ENCODE measurements at regions not wholly inside any gene's neighbourhood (a gene's known extent, or its start where the extent isn't known, plus 50 kb on each side); places are given as distances from the start of the nearest gene placed in this dataset.
A peak's percentile ranks its signal among the peaks of the same experiment; 100 is the strongest.
"Not testable (repeated sequence)": the region's sequence is repeated elsewhere in the genome, so short reads cannot be mapped to it uniquely, and the experiment has no call there.

DNA sequence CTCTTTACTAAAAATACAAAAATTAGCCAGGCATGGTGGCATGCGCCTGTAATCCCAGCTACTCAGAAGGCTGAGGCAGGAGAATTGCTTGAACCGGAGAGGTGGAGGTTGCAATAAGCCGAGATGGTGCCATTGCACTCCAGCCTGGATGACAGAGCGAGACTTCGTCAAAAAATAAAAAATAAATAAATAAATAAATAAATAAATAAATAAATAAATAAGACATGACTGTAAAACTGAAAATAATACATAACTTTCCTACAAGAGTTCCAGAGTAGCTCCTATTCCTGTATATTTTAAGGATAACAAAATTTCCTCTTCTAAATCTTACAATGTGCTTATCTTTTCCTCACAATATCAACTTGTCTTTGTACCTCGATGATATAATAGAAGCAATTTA lies 549.4 kb downstream of the TRAM1L1 start:
- not testable (repeated sequence) for DNase-seq

DNA sequence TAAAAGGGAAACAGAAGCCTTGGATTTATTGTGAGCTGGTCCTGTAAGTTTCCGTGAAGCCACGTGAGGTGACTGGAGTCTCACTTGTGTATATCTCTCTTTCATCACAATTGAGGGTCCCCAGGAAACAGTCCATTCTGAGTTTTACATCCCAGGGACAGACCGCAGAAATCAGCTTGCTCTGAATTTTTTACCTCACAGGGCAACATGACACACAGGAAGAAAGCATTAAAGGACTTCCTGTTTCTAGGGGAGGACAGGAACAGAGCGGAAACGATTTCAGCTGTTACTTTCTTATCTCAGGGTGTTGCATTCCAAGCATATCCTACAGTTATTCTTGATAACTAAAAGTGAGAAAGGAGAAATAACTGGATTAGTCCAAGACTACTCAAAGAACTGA lies 553.5 kb downstream of the TRAM1L1 start:
- no peak for DNase-seq

DNA sequence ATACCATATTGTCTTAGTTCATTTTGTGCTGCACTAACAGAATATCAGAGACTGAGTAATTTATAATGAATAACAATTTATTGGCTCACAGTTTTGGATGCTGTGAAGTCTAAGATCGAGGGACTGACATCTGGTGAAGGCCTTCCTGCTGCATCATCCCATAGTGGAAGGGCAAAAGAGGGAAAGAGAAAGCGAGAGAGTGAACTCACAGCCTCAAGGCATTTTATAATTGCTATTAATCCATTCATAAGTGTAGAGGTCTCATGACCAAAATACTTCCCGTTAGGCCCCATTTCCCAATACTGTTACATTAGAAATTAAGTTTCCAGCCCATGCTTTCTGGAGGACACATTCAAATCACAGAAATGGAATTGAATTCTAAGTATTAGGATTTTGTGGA lies 554.4 kb downstream of the TRAM1L1 start:
- DNase-seq = no peak

DNA sequence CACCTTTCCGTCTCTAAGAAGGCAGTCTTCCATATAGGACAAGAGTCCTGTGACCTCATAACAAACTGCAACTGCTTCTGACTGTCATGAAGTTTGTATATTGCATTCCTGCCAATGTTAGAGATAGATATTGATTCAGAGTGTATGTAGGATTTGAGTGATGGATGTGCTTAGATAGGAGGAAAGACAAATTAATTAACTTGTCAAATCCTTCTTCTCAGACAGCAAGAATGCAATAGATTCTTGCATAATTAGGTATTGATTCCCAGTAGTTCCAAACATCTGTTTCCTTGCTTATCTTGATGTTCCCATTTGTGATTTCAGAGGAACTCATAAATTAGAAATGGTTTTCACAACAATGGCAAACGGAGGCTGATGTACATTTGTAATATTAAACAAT lies 555.3 kb downstream of the TRAM1L1 start:
- no peak for DNase-seq

DNA sequence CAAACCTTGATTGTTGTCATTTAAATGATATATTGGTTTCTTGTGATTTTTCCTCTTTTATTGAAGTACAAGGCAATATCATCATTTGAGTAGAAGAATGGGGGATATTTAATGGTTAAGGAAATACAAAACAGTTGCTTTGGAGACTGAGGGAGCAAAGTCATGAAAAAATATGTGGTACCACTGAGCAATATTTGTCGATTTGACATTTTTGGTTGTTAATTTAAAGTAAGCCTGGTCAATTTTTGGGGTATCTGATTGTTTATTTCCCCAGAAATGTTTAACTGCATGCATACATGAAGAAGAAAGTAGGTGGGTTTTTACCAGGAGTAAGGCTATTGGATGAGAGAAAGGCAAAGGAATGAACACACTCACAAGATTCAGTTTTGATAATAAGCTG lies 556.2 kb downstream of the TRAM1L1 start:
- DNase-seq = no peak

DNA sequence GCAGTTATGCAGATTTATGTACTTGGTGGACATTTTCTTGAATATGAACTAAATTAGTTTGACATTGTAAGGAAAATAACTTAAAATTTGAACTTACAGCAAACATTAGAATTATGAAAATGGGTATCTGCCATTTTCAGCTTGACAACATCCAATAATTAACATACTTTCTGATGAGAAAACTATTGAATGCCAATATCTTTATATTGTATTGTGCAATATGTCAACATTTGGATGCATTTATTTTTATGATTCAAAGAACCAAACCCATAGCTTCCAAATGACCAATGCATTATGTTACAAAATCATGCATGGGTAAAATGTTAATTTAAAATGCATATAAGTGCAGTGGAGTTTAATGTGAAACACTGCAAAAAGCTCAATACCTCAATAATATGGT lies 562.5 kb downstream of the TRAM1L1 start:
- no peak for DNase-seq

GRCh38 chr4:116520886-116521285 lies 564.5 kb downstream of the TRAM1L1 start:
- no peak for DNase-seq

GRCh38 chr4:116516711-116517110 lies 568.7 kb downstream of the TRAM1L1 start:
- no peak for DNase-seq

GRCh38 chr4:116515959-116516358 lies 569.4 kb downstream of the TRAM1L1 start:
- DNase-seq = no peak

DNA sequence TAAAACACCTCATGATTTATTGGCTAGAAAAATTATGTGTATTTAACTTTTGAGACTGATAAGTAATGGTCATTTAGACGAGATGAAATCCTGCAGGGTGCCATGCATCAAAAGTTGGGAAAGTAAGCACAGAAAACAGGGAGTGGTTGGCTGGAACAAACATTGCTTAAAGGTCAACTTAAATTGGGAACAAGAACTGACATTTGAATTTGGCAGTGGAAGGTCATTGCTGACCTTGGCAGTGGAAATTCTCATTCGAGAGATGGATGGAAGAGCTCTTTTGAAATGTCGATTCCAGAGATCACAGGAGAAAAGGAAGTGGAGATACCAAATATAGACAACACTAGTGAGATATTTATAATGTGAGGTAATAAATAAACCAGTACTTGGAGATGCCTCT lies 572.8 kb downstream of the TRAM1L1 start:
- no peak for DNase-seq

DNA sequence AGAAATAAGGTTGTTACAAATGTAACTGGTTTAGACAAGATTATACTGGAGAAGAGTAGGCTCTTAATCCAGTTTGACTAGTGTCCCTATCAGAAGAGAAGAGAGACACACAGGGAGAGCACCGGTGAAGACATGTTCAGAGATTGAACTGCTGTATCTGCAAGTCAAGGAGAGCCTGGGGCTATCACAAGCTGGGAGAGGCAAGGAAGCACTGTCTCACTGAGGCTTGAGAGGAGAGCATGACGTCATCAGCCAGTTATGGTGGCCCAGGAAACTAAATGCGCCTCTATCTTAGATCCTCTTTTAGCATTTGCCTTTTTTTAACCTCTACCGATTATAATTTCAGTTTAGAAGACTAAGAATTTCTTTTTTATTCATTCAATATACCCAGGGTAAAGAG lies 583.4 kb downstream of the TRAM1L1 start:
- no peak for DNase-seq

DNA sequence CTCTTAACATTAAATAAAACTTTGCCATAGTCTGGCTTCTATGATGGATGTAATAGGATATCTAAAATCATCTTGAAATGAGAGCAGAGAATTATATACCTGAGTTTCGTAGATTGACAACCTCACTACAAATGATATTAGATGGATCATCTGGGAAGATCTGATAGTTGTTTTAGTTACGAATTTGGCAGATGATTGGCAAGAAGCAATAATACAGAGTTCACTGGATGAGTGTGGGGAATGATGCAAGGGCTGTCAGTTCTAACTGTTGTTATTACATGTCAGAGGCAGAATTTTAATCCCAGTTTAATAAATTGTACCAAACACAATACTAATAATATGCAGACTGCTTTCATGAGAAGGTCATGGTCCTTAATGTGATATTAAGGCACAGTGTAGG lies 585.2 kb downstream of the TRAM1L1 start:
- no peak for DNase-seq

GRCh38 chr4:116489739-116490138 lies 595.6 kb downstream of the TRAM1L1 start:
- no peak for DNase-seq

DNA sequence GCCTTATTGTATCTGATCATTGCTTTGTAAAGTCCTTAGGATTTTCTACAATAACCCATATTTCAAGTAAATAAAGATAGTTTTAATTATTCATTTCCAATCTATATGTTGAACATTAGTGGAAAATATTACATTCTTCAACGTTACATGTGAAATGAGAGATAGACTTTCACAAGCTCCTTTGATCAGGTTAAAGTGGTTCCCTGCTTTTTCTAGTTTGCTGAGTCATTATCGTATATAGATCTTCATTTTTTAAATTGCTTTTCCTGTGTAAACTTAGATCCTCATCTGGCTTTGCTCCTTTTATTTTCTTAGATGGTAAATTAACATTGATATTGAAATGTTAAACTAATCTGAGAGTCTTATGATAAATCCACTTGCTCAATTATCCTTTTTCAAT lies 599.0 kb downstream of the TRAM1L1 start:
- no peak for DNase-seq

DNA sequence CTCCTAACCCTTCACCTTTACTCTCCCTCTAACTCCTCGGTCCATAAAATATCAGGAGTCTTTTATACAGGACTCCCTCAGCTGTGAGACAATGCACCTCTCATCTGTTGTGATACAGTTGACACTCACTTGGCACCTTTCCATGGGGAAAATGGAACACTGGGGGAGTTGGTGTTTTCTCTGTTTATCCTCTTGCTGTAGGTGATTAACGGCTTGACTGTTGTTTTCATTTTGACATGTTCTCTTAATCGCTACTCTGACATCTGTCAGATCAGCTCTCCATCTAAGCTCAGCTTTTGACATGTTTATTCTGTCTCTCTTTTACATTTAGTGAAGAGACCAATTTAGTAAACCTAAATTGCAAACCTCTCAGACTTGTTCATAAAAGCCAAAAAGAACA lies 604.8 kb downstream of the TRAM1L1 start:
- DNase-seq = peak in 1 of 2 experiments; percentile 16

DNA sequence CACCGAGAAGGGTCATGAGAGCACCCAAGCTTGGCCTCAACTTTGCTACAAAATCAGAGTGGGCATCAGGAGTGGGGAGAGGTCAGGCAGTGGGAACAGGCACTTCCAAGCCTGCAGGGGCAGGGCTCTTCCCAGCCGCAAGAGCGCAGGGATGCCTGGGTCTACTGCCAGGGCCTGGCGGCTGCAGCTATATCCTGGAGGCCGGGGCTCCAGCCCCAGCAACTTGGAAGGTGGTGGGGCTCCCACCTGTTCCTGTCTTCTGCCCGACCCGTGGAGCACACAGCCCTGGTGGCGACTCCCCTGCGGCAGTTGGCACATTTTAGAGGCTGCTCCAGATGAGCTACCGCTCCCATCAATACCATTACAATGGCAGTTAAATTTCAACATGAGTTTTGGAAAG lies 607.0 kb downstream of the TRAM1L1 start:
- DNase-seq = no peak

DNA sequence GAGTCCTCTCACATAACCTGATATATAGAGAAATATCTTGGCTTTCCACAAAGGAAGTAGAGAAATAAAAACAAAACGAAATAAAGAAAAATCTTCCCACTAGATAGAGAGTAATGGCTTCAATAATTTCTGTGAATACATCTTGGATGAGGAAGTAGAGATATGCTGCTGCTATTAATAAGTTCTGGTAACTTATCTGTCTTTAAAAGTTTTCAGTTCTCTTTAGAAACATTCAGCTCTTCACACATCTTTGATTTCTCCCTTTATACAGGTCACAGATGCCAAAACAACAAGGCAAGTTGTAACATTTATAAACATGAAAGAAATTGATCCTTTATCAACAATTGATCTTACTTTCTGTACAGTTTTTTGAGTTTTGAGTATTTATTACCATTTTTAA lies 615.8 kb downstream of the TRAM1L1 start:
- DNase-seq = no peak

DNA sequence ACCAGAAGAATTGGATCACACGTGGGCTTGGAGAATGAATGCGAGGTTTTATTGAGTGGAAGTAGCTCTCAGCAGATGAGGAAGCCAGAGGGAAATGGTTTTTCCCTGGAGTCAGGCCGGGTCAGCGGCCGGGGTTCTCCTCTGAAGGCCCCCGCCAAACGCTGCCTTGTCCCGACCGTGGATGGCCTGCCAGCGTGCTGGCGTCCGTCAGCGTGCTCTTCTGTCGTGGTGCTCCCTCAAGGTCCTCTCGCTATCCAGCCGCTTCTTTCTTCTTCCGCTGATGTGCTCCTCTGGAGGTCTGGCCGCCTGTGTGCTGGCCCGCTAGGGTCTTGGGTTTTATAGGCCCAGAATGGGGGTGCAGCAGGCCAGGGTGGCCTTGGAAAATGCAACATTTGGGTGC lies 632.2 kb downstream of the TRAM1L1 start:
- no peak for DNase-seq

- DNase-seq = no peak
Observed at GRCh38 chr4:116449764-116450163, 635.6 kb downstream of the TRAM1L1 start.

DNA sequence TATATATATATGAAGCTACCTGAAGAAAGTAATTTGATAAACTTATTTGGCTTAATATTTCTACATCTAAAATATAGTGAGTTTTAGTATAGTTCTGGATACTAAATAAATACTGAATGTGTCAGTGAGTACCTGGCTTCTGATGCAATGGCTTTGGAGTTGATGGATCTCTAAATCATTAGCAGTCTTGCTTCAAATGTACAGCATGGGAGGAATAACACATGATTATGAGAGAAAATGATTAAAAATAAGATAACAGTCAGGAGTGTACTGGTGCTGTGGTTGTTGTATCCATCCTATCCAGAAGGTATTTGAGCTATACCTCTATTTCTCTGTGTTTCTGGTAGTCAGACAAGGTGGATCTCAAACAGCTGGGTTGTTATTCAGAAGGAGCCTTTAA lies 641.3 kb downstream of the TRAM1L1 start:
- no peak for DNase-seq

GRCh38 chr4:116438981-116439729 lies 646.2 kb downstream of the TRAM1L1 start:
- DNase-seq = no peak

DNA sequence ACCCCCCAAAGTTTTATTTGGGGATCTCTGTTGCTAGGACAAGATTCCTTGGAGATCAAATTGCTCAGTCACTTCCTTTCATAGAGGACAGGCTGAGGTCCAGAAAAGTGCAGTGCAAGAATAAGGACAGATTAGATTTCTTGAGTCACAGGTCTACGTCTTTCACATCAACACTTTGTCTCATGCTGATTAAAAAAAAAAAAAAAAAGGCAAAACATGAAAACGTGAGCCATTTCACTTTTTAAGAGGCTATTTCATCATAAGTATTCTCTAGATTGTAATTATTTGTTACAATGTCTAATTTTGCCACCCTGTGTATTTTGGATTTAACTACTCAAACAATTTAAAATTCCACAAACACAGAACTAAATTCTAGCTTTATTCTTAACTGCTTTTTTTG lies 647.0 kb downstream of the TRAM1L1 start:
- no peak for DNase-seq

- DNase-seq = no peak
Observed at GRCh38 chr4:116427666-116428065, 657.7 kb downstream of the TRAM1L1 start.

DNA sequence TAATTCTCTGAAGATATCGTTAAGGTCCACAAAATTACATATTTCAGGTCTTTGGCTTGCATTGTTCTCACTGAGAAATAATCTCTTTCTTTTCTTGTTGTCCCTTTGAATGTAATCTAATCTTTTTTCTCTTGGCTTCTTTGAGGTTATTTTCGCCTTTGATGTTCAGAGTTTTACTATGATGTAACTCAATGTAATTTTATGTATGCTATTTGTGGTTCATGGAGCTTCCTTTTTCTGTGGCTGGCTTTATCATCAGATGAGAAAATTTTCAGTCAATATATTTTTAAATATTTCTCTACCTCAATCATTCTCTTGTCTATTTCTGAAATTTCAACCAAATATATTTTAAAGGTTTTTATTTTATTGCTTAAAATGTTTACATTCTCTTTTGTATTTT lies 672.2 kb downstream of the TRAM1L1 start:
- no peak for DNase-seq

- no peak for DNase-seq
Observed at GRCh38 chr4:116401293-116401692, 684.1 kb downstream of the TRAM1L1 start.

Data from NCI-H2081 (cell line).